ENCODE measurements at regions not wholly inside any gene's neighbourhood (a gene's known extent, or its start where the extent isn't known, plus 50 kb on each side); places are given as distances from the start of the nearest gene placed in this dataset.

GRCh38 chr15:45980366-45980765 lies 345.5 kb downstream of the SQOR start (continued):
- no peak for TF ChIP-seq CTCF (IDR thresholded peaks at IDR 0.05; ENCODE audit: control extremely low read depth in 1 of 3, insufficient read depth in 1 of 3, low read depth in 1 of 3, low read length in 3 of 3)

All from H1 (cell line).